ENCODE measurements at regions not wholly inside any gene's neighbourhood (a gene's known extent, or its start where the extent isn't known, plus 50 kb on each side); places are given as distances from the start of the nearest gene placed in this dataset.

GRCh38 chr4:11729548-11729947, 300.9 kb upstream of the HS3ST1 start:
- no peak for TF ChIP-seq EZH2 (IDR thresholded peaks at IDR 0.05; ENCODE audit: low read length)
- TF ChIP-seq, protein P1, sequence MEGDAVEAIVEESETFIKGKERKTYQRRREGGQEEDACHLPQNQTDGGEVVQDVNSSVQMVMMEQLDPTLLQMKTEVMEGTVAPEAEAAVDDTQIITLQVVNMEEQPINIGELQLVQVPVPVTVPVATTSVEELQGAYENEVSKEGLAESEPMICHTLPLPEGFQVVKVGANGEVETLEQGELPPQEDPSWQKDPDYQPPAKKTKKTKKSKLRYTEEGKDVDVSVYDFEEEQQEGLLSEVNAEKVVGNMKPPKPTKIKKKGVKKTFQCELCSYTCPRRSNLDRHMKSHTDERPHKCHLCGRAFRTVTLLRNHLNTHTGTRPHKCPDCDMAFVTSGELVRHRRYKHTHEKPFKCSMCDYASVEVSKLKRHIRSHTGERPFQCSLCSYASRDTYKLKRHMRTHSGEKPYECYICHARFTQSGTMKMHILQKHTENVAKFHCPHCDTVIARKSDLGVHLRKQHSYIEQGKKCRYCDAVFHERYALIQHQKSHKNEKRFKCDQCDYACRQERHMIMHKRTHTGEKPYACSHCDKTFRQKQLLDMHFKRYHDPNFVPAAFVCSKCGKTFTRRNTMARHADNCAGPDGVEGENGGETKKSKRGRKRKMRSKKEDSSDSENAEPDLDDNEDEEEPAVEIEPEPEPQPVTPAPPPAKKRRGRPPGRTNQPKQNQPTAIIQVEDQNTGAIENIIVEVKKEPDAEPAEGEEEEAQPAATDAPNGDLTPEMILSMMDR (optimal IDR thresholded peaks at IDR 0.05 in 1 of 3, IDR thresholded peaks at IDR 0.05 in 1 of 3, conservative IDR thresholded peaks at IDR 0.05 in 1 of 3; ENCODE audit: extremely low read depth in 1 of 3, insufficient read depth in 2 of 3, low read length in 3 of 3), result no peak

Measured in keratinocyte (primary cell).